SKM-1 treated with dmso at 0.1 percent for 144 hours (cell line): ENCODE measurements at regions not wholly inside any gene's neighbourhood (a gene's known extent, or its start where the extent isn't known, plus 50 kb on each side); places are given as distances from the start of the nearest gene placed in this dataset.
"Not testable (repeated sequence)": the region's sequence is repeated elsewhere in the genome, so short reads cannot be mapped to it uniquely, and the experiment has no call there.

Experiments used
- DNase-seq: peaks from one replicate; lab custom pipeline; 2025; ENCODE audit not compliant: unreplicated experiment; lab: John Stamatoyannopoulos, UW

GRCh38 chr3:101141135-101141534 lies 147.9 kb upstream of the ABI3BP start:
- no peak for DNase-seq

GRCh38 chr3:101138817-101139216 lies 145.6 kb upstream of the ABI3BP start:
- DNase-seq, result no peak

GRCh38 chr3:101134331-101134730 lies 141.1 kb upstream of the ABI3BP start:
- no peak for DNase-seq

- DNase-seq, result no peak
Measured at GRCh38 chr3:101133652-101134051, 140.4 kb upstream of the ABI3BP start.

- not testable (repeated sequence) for DNase-seq
Measured at GRCh38 chr3:101133197-101133596, 140.0 kb upstream of the ABI3BP start.

- no peak for DNase-seq
Measured at GRCh38 chr3:101131767-101132166, 138.5 kb upstream of the ABI3BP start.

- DNase-seq, result no peak
Measured at GRCh38 chr3:101128786-101129185, 135.6 kb upstream of the ABI3BP start.

GRCh38 chr3:101128001-101128400 lies 134.8 kb upstream of the ABI3BP start:
- no peak for DNase-seq

- no peak for DNase-seq
Measured at GRCh38 chr3:101124125-101124524, 130.9 kb upstream of the ABI3BP start.

GRCh38 chr3:101123081-101123480 lies 129.9 kb upstream of the ABI3BP start:
- DNase-seq, result no peak

GRCh38 chr3:101122681-101123080 lies 129.5 kb upstream of the ABI3BP start:
- DNase-seq, result no peak

- DNase-seq, result no peak
Measured at GRCh38 chr3:101120039-101120438, 126.8 kb upstream of the ABI3BP start.

- DNase-seq, result no peak
Measured at GRCh38 chr3:101119535-101119934, 126.3 kb upstream of the ABI3BP start.

GRCh38 chr3:101117980-101118379 lies 124.8 kb upstream of the ABI3BP start:
- DNase-seq, result no peak

- DNase-seq, result no peak
Measured at GRCh38 chr3:101117465-101117864, 124.2 kb upstream of the ABI3BP start.

- DNase-seq, result not testable (repeated sequence)
Measured at GRCh38 chr3:101110295-101110694, 117.1 kb upstream of the ABI3BP start.

GRCh38 chr3:101104321-101104720 lies 111.1 kb upstream of the ABI3BP start:
- DNase-seq, result no peak

GRCh38 chr3:101102678-101103296 lies 109.6 kb upstream of the ABI3BP start:
- DNase-seq, result no peak

- DNase-seq, result no peak
Measured at GRCh38 chr3:101100361-101101009, 107.3 kb upstream of the ABI3BP start.

- no peak for DNase-seq
Measured at GRCh38 chr3:101099791-101100190, 106.6 kb upstream of the ABI3BP start.

GRCh38 chr3:101096444-101096843 lies 103.2 kb upstream of the ABI3BP start:
- no peak for DNase-seq

GRCh38 chr3:101095693-101096430 lies 102.6 kb upstream of the ABI3BP start:
- no peak for DNase-seq
